ENCODE measurements at regions not wholly inside any gene's neighbourhood (a gene's known extent, or its start where the extent isn't known, plus 50 kb on each side); places are given as distances from the start of the nearest gene placed in this dataset.
A peak's percentile ranks its signal among the peaks of the same experiment; 100 is the strongest.

DNA sequence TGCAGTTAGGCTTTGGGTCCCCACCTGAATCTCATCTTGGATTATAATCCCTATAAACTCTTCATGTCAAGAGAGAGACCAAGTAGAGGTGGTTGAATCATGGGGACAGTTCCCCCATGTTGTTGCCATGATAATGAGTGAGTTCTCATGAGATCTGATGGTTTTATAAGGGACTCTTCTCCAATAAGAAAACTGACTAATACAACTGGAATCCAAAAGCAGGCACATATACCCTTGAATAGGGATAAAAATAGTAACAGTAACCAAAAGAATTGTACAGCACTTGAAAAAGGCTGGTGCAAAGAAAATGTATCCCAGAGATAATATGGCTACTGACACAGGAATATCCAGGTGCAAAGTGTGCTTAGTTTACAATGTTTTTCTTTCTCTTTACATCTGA is 351.5 kb upstream of the MAD2L1 start:
- no peak for DNase-seq

GRCh38 chr4:120415896-120416295 is 349.2 kb upstream of the MAD2L1 start:
- DNase-seq = no peak

DNA sequence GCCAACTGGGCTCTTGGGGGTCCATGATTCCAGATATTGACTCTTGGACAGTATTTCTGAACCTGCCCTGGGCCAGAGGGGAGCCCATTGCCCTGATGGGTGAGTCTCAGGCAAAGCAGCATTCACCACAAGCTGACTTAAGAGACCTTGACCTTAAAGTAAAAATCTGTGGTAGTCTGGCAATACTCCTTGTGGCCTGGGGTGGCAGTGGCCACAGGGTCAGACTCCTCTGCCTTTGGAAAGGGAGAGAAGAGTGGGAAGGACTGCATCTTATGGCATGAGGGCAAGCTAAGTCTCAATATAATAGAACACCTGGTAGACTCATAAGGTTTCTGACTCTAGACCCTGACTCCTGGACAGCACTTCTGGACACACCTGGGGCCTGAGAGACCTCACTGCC is 340.3 kb upstream of the MAD2L1 start:
- DNase-seq = no peak

DNA sequence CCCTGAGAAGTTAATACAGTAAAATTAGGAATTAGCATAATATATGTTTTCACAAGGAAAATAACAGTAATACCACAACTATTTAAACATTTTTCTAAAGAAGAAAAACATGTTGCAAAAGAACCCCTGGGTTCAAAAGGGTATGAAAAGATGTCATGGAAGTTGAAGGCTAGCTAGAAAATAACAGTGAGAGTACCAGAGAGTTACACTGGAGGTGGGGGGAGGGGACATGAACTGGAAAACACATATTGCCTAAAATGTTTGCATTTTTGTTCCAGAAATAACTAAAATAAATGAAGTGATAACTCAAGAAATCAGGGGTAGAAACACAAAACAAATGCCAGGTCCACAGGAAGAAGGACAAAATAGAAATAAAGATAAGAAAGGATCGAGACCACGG is 336.6 kb upstream of the MAD2L1 start:
- no peak for DNase-seq

- no peak for DNase-seq
Measured at GRCh38 chr4:120400441-120400840, 333.8 kb upstream of the MAD2L1 start.

DNA sequence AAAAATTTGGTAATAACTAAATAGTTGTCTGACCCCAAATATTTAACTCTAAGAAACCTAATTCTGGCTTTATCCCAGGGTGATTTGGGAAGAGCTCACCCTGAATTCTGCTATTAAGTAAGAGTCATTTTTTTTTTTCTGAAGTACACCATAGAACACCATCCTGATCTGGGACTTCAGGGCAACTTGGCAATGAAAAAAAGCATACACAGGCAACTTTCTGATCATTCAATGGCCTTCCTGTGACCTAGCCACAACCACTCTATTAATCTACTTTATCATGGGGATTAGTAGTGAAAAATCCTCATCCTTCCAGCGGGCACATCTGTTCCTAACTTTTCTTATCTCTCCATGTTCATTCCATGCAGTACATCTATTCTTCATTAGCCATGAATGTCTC is 333.2 kb upstream of the MAD2L1 start:
- DNase-seq = peak in 1 of 2 experiments; percentile 30

- DNase-seq = no peak
Measured at GRCh38 chr4:120395746-120396145, 329.1 kb upstream of the MAD2L1 start.

DNA sequence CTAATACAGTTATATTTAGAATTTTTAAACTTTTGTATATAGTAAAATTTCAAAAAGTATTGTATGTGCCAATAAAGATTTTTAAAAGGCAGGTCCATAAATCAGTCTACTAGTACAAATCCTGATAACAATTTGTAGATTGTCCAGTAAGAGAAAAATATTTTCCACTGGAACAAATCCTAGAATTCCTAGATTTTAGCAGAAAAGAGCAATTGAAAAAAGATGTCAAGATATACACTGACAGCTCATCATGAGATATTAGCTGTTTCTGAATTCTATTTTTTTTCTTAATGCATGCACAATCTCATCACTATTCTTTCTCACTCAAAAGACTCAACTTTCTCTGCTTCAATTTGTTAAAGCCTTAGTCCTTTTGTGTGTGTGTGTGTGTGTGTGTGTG is 289.2 kb upstream of the MAD2L1 start:
- no peak for DNase-seq

GRCh38 chr4:120354381-120354780 is 287.7 kb upstream of the MAD2L1 start:
- DNase-seq = no peak

GRCh38 chr4:120353235-120353634 is 286.6 kb upstream of the MAD2L1 start:
- no peak for DNase-seq

DNA sequence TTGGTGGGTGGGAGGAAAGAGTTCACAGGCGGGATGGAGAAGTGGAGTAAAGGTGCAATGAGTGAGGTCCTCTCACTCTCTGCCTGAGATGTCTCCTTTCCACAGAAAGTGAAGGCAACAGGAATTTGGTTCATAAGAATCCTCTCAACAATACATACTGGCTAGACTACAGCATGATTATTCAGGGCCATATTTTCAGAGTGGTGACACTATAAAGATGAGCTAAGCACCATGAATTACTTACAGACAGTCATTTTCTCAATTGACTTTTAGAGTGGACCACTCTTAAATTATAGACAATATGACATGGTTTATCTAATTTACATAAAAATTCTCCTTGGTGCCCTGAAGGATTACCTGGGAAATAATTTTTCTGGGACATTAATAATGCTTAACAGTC is 286.1 kb upstream of the MAD2L1 start:
- no peak for DNase-seq

DNA sequence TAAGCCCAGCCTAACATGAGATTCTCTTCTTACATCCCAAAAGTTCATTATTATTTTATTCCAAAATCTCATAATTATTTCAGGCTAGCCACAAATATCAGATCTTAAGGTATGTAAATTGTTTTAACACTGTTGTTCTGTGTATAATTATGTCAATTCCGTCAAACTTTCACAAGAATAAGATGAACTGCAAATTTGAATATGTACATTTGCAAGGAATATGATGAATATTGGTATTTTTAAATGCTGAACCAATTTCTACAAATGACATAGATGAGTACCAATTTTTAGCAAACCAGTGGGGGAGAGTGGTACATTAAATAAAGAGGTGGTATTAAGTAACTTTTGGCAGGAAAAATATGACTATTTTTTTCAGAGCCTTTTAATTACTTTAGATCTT is 282.3 kb upstream of the MAD2L1 start:
- no peak for DNase-seq

DNA sequence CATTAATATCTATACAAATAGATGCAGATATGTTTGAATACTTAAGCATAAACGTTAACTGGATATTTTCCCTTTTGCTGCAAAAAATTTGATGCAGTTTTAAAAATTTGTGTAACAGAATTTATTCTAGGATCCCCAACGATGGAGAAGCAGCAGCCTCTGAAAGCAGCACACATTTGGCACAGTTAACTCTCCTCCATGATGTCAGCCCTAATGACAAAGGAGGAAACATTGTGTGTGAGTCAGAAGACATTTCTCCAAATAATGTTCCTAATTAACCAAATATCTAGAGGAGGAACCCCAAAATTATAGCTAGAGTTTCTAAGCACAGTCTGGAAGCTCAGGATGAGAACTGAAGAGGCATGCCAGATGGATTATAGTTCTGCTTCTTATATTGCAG is 281.9 kb upstream of the MAD2L1 start:
- DNase-seq = no peak

- DNase-seq = no peak
Measured at GRCh38 chr4:120331486-120332370, 265.1 kb upstream of the MAD2L1 start.

DNA sequence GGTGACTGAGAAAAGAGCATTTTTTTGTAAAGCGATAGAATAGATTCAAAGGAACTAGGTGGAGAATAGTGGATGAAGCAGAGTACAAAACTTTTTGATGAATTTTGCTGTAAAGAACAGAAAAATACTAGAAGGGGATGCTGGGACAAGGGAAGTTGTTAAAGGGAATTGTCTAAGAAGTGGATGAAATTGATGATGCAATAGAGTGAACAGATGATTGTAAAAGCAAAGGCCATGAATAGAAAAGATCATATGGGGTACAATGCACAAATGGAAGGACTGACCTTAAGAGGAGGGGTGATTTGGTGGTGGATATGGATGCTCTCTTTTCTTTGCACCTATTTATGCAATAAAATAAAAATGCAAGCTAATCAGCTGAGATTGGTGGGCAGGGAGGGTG is 262.7 kb upstream of the MAD2L1 start:
- no peak for DNase-seq

GRCh38 chr4:120327276-120327675 is 260.6 kb upstream of the MAD2L1 start:
- no peak for DNase-seq

DNA sequence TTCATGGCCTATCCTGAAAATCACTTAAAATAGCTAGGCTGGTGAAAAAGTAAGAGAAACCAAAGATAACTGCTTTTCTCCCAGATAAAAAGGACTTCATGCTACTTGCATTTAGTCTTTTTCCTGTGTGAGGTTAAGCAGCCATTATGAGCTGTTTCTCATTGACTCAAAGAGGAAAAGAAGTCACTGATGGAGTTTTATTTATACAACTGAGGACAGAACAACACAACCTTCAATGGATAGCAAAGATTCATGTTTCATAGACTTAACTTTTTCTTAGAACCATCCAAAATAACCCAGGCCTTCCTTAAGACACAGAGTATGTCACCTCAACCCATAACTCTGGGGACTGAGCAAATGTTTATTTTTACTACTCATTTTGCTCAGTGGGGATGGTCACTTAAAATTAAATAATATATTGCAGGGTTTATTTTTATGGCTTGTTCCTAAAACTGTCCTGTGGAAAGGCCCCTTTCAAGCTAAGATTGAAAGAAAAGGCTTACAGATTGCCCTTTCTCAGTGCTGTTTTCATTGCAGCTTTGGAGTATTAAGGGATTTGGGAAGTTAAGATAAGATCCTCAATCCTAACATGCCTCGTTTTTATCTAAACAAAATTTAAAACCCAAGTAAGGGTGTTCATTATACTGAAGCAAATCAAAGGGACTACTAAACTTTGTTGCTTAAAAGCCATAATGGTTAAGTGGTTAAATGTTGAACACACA is 252.6 kb upstream of the MAD2L1 start:
- DNase-seq = no peak

DNA sequence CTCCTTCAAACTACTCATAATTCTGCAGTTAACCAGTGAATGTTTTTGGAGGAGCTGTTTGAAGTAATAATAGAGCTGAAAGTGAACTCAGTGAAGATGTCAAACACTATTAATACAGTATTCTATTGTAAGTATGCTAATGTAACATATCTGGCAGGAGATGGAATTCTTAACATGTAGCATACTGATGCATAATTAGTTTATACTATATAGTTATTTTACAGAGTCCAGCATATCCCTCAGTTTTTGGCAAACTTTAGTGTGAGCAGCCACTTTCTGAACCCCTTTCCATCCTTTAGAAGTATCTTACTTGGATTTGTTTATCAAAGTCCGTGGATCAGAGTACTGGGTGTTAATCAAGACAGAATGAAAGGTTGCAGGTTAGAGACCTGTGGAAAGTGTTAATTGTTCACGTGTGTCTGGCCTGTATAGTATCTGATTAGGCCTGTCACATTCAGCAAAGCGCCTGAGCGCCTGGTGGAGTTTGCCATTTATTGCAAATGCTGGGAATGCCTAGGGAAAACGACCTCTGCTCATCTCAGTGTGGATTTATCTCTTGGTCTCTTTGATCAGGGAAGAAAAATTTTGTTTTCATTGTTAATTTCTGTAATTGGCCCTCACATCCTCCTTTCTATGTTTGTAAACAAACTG is 251.7 kb upstream of the MAD2L1 start:
- DNase-seq = no peak

DNA sequence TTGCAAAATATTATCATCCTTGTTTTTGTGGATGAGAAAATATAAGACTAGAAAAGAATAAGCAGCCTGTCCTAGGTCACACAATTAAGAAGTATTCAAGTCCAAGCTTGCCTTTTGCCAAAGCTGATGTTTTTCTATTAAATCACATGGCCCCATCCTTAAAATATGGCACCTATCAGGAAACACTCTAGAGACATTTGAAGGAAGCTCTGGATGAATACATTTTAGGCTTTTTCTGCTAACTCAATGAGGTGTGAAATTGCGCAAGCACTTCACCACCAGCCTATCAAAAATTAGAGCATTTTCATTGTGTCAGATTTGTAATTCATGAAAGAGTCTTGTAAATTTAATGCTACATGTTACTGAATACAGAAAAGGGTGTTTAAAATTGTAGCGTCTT is 251.1 kb upstream of the MAD2L1 start:
- DNase-seq = no peak

GRCh38 chr4:120316416-120316815 is 249.8 kb upstream of the MAD2L1 start:
- DNase-seq = no peak

- no peak for DNase-seq
Measured at GRCh38 chr4:120314969-120315368, 248.3 kb upstream of the MAD2L1 start.

GRCh38 chr4:120304801-120305200 is 238.2 kb upstream of the MAD2L1 start:
- DNase-seq = no peak

DNA sequence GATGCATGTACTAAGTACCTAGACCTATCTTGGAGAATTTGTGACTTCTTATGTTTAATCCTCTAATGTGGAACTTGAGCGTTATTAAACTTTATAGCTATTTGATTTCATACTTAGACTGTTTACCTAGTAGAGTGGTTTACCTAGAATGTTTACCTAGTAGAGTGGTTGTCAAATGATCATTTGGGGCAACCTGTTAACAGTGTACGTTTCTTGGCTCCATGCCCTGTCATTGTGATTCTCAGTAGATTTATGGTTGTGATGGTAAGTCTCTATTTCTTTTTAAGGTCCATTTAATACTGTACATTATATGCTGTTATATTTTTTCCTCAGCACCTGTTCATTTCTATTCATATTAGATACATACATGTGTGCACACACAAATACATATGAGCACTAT is 233.0 kb upstream of the MAD2L1 start:
- DNase-seq = no peak

DNA sequence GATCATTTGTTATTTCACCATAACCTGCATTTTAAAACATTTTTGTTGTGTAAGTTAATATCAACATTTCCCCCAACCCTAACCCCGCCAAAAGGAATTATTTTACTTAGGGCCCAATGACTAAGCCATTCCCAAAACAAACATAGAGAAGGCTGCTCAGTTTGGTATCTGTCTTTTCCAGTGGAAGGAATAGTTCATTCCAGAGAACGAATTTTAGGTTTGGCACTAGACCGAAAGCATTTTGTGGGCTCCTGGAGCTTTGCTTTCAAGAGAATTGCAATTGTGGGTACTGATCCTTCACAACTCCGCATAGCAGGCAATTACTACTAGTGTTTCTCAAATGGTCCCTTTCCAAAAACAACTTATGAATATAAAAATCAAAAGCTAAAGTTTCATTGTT is 226.7 kb upstream of the MAD2L1 start:
- DNase-seq = no peak

Data from NCI-H524 (cell line).